ENCODE measurements at regions not wholly inside any gene's neighbourhood (a gene's known extent, or its start where the extent isn't known, plus 50 kb on each side); places are given as distances from the start of the nearest gene placed in this dataset.

DNA sequence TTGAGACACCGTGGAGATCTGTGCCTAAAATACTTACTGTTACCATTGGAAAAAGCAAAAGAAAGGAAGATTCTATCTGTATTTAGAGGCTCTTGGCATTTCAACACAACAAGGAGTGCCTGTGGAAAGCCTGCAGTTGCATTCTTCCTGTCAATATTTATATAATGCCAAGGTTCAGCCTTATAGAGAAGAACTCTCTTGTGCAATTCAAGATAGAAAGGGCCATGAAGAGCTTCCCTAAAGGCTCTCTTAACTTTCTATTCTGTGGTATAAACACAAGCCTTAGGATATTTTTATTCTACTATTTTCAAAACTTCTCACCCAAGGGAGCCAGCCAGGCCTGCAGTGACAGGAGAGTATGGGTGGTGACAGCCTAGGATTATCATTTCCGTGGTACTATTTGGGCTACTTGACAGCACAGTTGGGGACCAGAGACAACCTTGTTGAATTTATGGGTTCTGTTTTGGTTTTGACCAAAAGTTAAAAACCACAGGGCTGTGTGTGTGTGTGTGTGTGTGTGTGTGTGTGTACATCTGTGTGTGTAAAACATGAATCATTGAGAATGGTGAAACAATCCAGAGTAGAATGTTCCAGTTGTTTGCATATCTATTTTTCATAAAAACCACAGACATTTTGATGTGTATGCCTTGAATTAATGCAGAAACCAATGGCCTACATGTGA is 700.9 kb upstream of the SLC35B3 start:
- TF ChIP-seq, protein P1, sequence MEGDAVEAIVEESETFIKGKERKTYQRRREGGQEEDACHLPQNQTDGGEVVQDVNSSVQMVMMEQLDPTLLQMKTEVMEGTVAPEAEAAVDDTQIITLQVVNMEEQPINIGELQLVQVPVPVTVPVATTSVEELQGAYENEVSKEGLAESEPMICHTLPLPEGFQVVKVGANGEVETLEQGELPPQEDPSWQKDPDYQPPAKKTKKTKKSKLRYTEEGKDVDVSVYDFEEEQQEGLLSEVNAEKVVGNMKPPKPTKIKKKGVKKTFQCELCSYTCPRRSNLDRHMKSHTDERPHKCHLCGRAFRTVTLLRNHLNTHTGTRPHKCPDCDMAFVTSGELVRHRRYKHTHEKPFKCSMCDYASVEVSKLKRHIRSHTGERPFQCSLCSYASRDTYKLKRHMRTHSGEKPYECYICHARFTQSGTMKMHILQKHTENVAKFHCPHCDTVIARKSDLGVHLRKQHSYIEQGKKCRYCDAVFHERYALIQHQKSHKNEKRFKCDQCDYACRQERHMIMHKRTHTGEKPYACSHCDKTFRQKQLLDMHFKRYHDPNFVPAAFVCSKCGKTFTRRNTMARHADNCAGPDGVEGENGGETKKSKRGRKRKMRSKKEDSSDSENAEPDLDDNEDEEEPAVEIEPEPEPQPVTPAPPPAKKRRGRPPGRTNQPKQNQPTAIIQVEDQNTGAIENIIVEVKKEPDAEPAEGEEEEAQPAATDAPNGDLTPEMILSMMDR (IDR thresholded peaks at IDR 0.05 in 4 of 5, conservative IDR thresholded peaks at IDR 0.05 in 1 of 5): no peak
- no peak for TF ChIP-seq POLR2A (IDR thresholded peaks at IDR 0.05)

Measured in gastrocnemius medialis (tissue), 4 donors.